OCI-LY7 (cell line): ENCODE measurements at regions not wholly inside any gene's neighbourhood (a gene's known extent, or its start where the extent isn't known, plus 50 kb on each side); places are given as distances from the start of the nearest gene placed in this dataset.

ENCODE experiments used
- CTCF ChIP-seq: fragments of 200-600 bp; sonication (generic); conservative IDR thresholded peaks from 2 replicates; pipeline ENCODE4 v1.5.1; 2014; ENCODE audit warnings: mild to moderate bottlenecking, antibody characterized with exemption, low read length, moderate library complexity, mixed read lengths
- EZH2phosphoT487 ChIP-seq: fragments of 200-600 bp; sonication (generic); IDR thresholded peaks from 2 replicates; pipeline ENCODE4 v1.6.1; 2018; ENCODE audit warnings: low read depth, borderline replicate concordance, mild to moderate bottlenecking, mixed run types, antibody characterized with exemption, low read length, moderate library complexity, mixed read lengths

DNA sequence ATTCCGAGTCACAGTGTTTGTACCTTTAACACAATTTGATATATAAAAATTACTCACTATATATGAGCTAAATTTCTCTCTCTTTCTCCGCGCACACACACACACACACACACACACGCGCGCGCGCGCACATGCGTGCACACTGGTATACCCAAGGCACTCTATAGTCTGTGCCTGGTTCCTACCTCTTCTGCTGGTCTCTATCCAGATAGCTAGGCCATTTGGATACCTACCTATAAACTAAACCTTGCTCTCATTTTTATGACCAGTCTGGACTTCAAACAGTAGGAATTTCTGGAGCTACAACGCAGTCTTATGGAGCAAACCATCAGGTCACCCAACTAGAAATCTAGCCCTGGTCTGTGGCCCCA is 97.1 kb upstream of the MAGI3 start:
- no peak for TF ChIP-seq CTCF
- TF ChIP-seq EZH2phosphoT487, result no peak
